Peyer's patch (tissue), 4 donors: ENCODE measurements at regions not wholly inside any gene's neighbourhood (a gene's known extent, or its start where the extent isn't known, plus 50 kb on each side); places are given as distances from the start of the nearest gene placed in this dataset.

Experiments
- DNase-seq, 3 donors: peaks; one replicate each; pipeline ENCODE4 v3.0.0-alpha.2; 2017 to 2019
- H3K27ac ChIP-seq, 4 donors: fragments of 200-600 bp; sonication (generic); one replicate each; pipeline ENCODE4 v1.5.1; 2016 to 2019
- H3K27me3 ChIP-seq, 2 donors: fragments of 200-600 bp; sonication (generic); one replicate each; pipeline ENCODE4 v1.5.1; 2019
- H3K36me3 ChIP-seq, 3 donors: fragments of 200-600 bp; sonication (generic); one replicate each; pipeline ENCODE4 v1.5.1; 2016 to 2019
- H3K4me1 ChIP-seq, 4 donors: fragments of 200-600 bp; sonication (generic); one replicate each; pipeline ENCODE4 v1.5.1; 2016 to 2019
- H3K4me3 ChIP-seq, 4 donors: fragments of 200-600 bp; sonication (generic); 1 replicate in 3 of 4; 2 replicates in 1 of 4; pipeline ENCODE4 v1.5.1; 2016 to 2019; ENCODE audit warnings: mild to moderate bottlenecking in 1 of 4
- H3K9me3 ChIP-seq, 4 donors: fragments of 200-600 bp; sonication (generic); one replicate each; pipeline ENCODE4 v1.5.1; 2016 to 2019; ENCODE audit warnings: mild to moderate bottlenecking in 1 of 4
- CTCF ChIP-seq, 6 experiments: fragments of 450-650 bp in 4 of 6; fragments of 200-600 bp in 2 of 6; sonication (generic) in 1 of 6; IDR thresholded peaks; one replicate each; pipeline ENCODE4 v1.5.1; 2017 to 2019; ENCODE audit warnings: antibody characterized with exemption in 6 of 6, mild to moderate bottlenecking in 3 of 6, moderate library complexity in 1 of 6
- POLR2A ChIP-seq, 2 donors: fragments of 450-650 bp; IDR thresholded peaks; one replicate each; pipeline ENCODE4 v1.5.1; 2017; ENCODE audit warnings: antibody characterized with exemption in 2 of 2, mild to moderate bottlenecking in 2 of 2, moderate library complexity in 2 of 2

- Histone ChIP-seq H3K27me3 (no peaks in the 10 kb centered on the region), H3K36me3 (no peaks in the 10 kb centered on the region), H3K27ac (no peak overlapping the region), H3K4me1 (no peaks in the 10 kb centered on the region), H3K4me3 (no peak overlapping the region), H3K9me3 (no peaks in the 10 kb centered on the region)
- no peak for DNase-seq
- TF ChIP-seq CTCF (IDR thresholded peaks at IDR 0.05) = no peak
- no peak for TF ChIP-seq POLR2A (IDR thresholded peaks at IDR 0.05)
Observed at GRCh38 chr11:119520966-119521365, 98.0 kb upstream of the THY1 start.

- no peaks in the 10 kb centered on the region for H3K9me3 ChIP-seq
- no peak overlapping the region for H3K27ac ChIP-seq
- no peak overlapping the region for H3K4me3 ChIP-seq
- TF ChIP-seq CTCF (IDR thresholded peaks at IDR 0.05) = no peak
- no peak for TF ChIP-seq POLR2A (IDR thresholded peaks at IDR 0.05)
- DNase-seq = no peak
- H3K27me3 ChIP-seq = no peaks in the 10 kb centered on the region
- no peaks in the 10 kb centered on the region for H3K36me3 ChIP-seq
- no peaks in the 10 kb centered on the region for H3K4me1 ChIP-seq
Observed at GRCh38 chr11:119520400-119520799, 97.4 kb upstream of the THY1 start.

- Histone ChIP-seq H3K27ac (no peak overlapping the region), H3K27me3 (no peaks in the 10 kb centered on the region), H3K4me3 (no peak overlapping the region), H3K36me3 (no peaks in the 10 kb centered on the region), H3K9me3 (no peaks in the 10 kb centered on the region), H3K4me1 (no peaks in the 10 kb centered on the region)
- TF ChIP-seq POLR2A (IDR thresholded peaks at IDR 0.05) (no peak), CTCF (IDR thresholded peaks at IDR 0.05) (no peak)
- no peak for DNase-seq
Observed at GRCh38 chr11:119519796-119520195, 96.8 kb upstream of the THY1 start.

- DNase-seq = no peak
- Histone ChIP-seq H3K27me3 (no peaks in the 10 kb centered on the region), H3K27ac (no peak overlapping the region)
Observed at GRCh38 chr11:119518746-119519730, 96.1 kb upstream of the THY1 start.

GRCh38 chr11:119515771-119516400 is 92.9 kb upstream of the THY1 start:
- Histone ChIP-seq H3K4me3 (no peak overlapping the region), H3K27me3 (no peaks in the 10 kb centered on the region), H3K36me3 (no peaks in the 10 kb centered on the region), H3K27ac (no peak overlapping the region), H3K9me3 (no peaks in the 10 kb centered on the region), H3K4me1 (no peaks in the 10 kb centered on the region)
- TF ChIP-seq POLR2A (IDR thresholded peaks at IDR 0.05) (no peak), CTCF (IDR thresholded peaks at IDR 0.05) (no peak)
- DNase-seq = no peak

More at GRCh38 chr11:119518746-119519730, 96.1 kb upstream of the THY1 start:
- no peaks in the 10 kb centered on the region for H3K9me3 ChIP-seq
- no peaks in the 10 kb centered on the region for H3K4me1 ChIP-seq
- TF ChIP-seq POLR2A (IDR thresholded peaks at IDR 0.05) = no peak
- TF ChIP-seq CTCF (IDR thresholded peaks at IDR 0.05) = no peak
- H3K4me3 ChIP-seq = no peak overlapping the region
- no peaks in the 10 kb centered on the region for H3K36me3 ChIP-seq
